CD4-positive, alpha-beta T cell treated with Interleukin-4 for 1 hour (primary cell): ENCODE measurements at regions not wholly inside any gene's neighbourhood (a gene's known extent, or its start where the extent isn't known, plus 50 kb on each side); places are given as distances from the start of the nearest gene placed in this dataset.
"Not testable (repeated sequence)": the region's sequence is repeated elsewhere in the genome, so short reads cannot be mapped to it uniquely, and the experiment has no call there.

Experiments used
- DNase-seq, 2 donors: peaks; one replicate each; pipeline ENCODE4 v3.0.0-alpha.2; 2020 to 2022

DNA sequence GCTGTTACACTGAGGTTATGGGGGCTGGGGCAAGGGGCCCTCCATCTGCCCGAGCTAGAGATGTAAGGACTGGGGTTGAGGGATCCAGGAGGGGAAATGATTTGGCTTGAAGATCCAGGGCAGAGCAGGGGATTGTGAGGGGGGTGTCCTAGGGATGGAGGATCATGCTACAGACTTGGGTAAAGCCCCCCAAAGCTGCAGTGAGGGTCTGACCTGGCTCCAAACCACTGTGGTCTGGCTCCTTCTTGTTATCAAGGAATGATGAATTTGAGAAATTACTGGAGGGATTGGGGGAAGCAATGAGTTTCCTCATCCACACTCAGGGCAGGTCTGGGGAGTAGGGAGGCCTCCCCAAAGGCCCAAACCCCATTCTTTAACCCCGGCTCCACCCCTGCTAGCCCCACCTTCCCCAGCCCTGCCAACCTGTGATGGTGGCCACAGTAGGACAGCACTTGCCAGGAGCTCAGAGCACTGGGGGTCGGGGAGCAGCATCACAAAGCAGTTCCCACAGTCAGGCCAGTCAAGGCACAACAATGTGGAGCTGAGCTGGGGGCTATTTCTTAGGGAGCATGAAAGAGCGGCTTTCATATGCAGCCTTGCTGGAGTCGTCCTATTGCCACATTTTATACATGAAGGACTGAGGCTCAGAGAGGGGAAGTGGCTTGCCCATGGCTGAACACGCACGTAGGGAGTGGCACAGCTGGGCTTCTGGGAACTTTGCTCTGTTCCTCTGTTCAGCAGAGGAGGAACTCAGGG is 165.5 kb downstream of the EFNB1 start:
- peak in 1 of 2 donors; percentile 30 for DNase-seq

DNA sequence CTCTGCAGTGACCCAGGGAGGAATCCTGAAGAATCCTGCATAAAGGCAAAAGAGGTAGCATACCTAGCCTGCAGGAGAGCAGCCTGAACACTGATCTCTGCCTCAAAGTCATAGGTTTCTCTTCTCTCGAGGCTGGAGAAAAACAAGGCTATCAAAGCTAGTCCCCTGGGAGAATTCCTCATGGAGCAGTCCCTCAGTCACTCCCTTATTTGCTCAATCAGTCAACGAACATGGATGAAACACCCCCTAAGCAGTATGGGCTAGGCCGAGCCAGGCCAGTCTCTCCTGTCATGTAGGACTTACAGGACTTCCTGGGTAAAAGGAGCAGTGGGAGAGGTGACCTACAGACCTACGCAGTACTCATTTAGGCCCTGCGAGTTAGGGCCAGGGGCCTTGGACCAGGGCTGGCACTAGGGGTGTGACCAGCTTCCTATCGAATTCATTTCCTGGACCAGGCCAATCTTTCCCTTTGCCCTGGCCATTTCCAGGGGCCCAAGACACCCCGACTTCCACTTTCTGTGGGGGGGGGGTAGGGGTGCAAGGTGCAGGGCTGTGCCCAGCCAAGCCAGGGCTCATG is 164.1 kb downstream of the EFNB1 start:
- no peak for DNase-seq

DNA sequence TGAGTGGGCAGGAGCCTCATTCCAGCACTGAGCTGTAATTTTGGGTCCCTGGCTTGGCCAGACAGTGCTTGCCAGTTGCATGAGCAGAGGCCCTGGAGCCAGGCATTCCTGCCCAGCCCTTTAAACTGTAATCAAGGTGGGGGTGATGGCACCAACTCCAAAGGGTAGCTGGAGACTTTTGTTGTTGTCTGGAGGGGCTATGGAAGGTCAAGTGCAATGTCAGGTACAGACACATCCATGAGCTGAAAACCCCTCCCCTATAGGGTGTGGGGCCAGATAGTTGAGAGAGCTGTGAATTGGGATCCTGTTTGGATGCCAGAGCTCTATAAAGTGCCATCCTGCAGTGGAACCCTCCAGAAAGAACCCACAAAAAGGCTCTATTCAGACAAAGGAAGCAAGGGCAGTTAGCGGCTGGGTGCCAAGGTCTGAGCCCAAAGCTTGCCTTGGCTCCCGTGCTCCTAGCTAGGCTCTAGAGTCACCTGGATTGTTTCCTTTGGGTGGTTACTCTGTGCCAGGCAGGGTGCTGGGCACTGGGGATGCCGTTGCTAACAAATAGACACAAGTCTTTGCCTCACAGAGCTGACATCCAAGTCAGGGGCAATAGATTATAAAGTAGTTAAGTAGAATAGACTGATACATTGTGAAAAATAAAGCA is 163.0 kb downstream of the EFNB1 start:
- no peak for DNase-seq

DNA sequence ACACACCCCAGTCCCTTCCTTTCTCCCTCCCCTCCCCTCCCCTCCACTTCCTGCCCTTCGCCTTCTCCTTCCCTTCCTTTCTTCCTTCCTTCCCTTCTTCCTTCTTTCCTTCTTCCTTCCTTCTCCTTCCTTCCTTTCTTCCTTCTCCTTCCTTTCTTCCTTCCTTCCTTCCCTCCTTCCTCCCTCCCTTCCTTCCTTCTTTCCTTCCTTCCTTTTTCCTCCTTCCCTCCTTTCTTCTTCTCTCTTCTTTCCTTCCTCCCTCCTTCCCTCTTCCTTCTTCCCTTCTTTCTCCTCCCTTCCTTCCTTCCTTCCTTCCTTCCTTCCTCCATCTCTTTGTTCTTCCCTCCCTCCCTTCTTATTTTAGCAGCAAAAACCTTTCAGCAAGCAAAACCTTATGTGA is 162.1 kb downstream of the EFNB1 start:
- no peak for DNase-seq

DNA sequence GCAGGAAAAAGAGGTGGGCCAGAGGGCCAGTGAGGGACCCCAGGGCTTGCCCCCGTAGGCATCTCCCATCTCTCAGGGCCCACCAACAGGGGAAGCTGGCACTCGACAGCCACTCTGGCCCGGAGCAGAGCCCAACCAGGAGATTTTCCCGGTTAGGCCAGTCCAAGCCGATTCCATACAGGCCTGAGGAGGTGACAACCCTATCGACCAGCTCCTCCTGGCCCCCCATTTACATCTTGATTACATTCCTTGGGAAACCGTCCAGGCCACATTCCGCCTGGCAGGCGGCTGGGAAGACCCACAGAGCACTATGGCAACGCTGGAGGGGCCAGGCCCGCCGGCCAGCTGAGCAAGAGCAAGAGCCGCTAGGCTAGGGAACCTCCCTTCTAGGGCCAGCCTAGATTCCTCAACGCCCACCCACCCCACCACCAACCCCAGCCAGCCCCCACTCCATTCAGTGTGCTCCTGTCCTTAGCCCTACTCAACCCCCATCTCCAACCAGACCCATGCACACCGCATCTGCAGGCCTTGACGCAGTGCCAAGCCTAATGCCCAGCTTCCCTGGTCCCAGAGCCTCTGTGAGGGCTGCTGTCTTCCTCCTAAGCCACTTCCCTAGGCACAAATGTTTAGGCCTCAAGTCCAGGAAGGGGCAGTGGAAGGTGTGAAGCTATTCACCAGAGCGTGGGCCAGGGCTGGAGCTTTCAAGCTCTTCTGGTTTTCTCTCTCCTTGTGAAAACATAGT is 161.2 kb downstream of the EFNB1 start:
- no peak for DNase-seq

DNA sequence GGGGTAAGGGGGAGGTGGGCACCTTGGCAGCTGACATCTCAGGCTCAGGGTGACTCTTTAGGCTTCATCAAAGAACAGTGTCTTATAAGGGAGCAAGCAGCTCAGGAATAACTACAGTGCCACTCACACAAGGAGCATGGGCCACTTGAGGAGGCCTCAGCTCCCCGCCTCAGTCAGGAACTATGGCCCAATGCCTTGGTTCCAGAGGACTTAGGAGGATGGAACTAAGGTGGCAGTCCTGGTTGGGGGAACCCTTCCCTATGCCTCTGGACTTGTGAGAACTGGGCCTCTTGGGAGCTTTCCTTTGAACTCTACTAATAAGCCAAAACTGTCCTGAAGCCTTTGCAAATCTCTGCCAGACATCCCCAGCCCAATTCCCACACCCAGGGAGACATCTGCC is 160.6 kb downstream of the EFNB1 start:
- no peak for DNase-seq

DNA sequence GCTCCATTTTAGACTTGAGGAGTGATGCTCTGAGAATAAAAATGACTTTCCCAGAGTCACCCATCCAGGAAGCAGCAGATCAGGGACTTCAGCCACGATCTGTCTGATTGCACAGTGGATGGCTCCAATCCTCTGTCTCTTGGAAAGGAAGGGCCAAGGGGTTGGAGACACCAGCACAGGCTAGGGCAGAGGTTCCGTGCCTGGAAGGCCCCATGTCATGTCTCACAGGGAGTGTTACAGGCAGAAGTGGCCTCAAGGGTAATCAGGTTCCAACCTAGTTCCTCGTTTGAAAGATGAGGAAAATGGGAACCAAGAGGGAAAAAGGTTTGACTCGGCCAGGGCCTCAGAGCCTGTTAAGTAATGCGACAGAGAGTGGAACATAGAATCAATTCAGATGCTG is 160.0 kb downstream of the EFNB1 start:
- DNase-seq = no peak

DNA sequence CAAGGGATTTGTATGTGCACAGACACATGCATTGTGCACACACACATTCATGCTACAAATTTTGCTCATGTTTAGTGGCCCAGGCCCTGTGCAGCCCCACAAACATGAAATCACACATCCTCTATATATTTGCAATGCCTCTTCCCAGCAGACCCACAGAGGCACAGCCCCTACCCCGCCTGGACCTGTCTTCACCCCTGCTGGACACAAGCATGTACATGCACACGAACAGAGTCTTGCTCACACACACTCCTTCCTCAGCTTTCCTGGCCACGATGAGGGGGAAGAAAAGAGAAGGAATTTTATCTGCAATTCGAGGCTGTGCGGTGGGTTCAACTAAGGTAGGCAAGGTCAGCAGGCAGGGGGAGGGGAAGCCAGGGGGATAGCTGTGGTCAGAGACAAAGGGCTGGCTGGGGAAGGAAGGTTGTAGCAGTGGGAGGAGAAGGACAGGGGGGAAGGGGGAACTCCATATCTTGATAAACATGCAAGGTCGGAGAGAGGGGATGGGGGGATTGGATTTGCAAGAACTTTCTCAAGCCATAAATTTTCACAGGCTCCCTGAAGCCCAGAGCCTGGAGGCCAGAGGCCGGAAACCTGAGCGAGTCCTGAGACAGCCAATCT is 156.4 kb downstream of the EFNB1 start:
- DNase-seq = no peak

DNA sequence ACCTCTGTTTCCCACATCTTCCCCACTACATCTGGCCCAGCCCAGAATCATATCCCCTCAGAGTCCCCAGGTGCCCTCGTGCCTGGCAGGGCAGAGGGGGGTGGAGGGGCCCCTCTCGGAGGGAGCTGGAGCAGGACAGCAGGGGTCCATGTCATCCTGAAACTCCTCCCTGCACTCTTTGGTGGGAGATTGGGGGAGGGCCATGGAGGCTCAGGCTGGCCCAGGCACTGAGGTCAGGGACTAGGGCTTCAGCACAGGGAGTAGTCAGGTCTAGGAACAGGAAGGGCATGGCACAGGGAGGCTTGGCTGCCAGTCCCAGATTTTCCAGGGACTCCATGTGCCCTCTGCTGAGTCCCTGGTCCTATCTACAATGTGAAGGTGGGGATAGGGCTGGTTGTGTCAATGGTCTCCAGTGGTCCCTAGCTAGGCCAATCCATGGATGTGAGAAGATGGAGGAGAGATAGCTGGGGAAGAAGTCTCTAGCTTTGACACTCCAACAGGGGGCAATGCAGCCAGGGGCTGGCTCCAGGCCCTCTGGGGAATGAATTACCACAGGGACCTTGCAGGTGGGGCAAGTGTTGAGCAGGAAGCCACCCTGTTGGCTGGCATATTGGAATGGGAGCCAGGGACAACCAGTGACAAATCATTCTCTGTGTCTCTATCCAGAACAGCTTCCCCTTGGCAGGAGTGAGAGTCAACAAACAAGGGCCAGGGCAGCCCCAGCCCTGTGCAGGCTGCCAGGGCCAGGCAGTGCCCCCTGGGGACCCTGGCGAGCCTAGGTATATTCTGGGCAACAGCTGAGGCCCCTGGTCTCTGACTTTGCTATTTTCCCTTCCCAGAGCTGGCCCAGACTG is 154.4 kb downstream of the EFNB1 start:
- DNase-seq = no peak

DNA sequence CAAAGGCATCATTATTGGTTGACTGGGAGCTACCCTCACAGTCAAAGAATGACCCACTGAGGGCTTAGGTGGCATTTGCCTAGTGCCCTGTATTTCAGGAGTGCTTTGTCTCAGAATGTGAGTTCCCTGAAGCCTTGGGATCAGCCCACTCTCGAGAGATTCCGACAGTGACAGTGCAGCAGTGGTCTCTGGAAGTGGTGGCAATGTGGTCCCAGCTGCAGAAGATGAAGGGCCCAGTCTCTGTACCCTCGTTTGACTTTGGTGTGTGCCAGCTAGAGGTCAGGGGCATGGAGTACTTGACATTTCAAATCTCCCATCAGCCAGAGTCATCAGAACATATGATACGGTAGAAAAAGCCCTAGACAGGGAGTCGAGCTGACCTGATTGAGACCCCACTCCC is 153.7 kb downstream of the EFNB1 start:
- DNase-seq = no peak

DNA sequence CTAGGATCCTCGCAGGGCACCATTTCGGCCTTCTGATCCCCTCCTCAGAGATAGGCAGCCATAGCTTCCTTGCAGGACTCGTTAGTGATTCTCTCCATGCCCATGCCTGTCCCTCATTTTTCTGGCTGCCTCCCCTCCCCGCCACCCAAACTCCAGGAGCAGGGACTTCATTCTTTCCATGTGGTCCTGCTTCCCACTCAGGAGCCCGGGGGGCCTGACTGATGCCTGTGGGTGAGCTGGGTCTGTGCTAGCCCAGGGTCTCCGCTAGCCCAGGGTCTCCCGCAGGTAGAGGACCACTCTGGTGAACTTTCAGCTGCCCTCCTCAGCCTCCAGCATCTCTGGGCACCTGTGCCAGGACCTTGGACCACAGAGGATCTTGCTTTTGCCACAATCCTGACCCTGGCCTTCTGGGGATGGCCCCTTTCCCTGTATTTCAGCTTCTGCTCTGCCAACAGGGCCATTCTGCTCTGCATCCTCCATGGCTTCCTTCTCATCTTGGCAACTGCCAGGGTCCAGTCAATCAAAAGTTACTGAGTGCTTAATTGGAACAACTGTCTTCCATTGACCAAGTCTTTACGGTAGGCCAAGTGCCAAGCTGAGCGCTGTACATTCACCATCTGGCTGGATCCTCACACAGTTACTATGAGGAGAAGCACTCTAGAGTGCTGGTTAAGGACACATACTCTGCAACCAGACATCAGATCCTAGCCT is 152.2 kb downstream of the EFNB1 start:
- DNase-seq = no peak

DNA sequence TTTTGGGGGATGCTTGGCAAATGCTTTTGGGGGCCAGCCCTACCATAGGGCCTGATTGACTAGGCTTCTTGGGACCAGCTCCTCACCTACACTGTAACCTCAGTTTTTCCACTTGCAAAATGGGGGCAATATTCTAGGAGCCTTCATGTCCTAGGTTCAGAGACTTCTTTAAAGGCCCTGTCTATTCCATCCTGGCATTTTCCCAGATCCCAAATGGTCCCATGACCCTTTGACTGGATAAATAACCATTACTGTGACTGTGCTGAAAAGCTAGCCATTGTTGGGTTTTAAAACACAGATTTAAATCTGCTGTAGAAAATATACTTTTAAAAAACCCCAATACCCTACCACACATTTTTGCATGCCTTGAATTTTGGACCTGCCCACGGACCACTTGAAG is 149.8 kb downstream of the EFNB1 start:
- no peak for DNase-seq

DNA sequence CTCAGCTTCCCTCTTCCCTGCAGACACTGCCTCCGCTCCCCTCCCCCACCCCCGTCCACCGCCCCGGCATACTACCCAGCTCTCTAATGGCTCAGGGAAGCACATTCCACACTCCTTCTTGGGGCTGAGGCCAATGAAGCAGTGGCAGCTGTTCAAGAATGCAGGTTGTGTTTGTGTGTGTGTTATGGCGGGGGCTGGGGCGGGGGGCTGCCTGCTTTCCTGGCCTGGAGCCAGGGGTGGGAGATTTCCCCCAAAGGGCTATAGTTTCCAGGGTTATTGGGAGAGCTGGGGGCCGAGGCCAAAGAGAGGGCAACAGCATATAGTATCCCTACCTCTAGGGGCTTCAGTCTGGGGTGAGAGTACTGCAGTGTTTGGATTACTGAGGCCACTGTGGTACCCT is 149.4 kb downstream of the EFNB1 start:
- no peak for DNase-seq

DNA sequence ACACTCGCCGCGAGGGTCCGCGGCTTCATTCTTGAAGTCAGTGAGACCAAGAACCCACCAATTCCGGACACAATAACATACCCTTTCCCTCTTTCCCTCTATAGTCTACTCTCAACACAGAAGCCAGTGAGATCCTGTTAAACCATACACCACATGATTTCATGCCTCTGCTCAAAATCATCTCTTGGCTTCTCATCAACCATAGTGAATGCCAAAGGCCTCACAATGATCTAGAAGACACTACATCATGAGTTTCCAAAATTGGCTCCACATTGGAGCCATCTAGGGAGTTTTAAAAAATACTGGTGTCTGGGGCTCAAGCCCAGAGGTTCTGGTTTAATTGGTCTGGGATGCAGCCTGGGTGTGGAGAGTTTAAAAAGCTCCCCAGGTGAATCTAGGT is 124.5 kb downstream of the EFNB1 start:
- no peak for DNase-seq

DNA sequence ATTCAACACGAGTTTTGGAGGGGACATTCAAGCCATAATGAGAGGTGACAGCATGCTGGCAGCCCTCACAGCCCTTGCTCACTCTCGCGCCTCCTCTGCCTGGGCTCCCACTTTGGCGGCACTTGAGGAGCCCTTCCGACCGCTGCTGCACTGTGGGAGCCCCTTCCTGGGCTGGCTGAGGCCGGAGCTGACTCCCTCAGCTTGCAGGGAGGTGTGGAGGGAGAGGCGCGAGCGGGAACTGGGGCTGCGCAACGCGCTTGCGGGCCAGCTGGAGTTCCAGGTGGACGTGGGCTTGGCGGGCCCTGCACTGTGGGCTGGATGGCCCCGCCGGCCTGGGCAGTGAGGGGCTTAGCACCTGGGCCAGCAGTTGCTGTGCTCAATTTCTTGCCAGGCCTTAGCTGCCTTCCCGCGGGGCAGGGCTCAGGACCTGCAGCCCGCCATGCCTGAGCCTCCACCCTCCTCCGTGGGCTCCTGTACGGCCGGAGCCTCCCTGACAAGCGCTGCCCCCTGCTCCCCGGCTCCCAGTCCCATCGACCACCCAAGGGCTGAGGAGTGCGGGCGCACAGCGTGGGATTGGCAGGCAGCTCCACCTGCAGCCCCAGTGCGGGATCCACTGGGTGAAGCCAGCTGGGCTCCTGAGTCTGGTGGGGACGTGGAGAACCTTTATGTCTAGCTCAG is 123.3 kb downstream of the EFNB1 start:
- not testable (repeated sequence) for DNase-seq

DNA sequence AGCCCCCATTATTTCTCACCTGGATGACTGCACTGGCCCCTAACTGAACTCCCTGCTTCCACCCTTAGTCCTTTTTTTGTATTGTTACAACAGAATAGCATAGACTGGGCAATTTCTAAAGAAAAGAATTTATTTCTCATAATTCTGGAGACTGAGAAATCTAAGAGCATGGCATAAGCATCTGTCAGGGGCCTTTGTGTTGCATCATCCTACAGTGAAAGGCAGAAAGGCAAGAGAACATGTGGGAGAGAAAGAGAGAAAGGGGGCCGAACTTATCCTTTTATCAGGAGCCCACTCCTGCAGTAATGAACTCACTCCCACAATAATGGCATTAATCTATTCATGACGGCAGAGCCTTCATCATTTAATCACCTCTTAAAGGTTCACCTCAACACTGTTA is 122.1 kb downstream of the EFNB1 start:
- DNase-seq = no peak

DNA sequence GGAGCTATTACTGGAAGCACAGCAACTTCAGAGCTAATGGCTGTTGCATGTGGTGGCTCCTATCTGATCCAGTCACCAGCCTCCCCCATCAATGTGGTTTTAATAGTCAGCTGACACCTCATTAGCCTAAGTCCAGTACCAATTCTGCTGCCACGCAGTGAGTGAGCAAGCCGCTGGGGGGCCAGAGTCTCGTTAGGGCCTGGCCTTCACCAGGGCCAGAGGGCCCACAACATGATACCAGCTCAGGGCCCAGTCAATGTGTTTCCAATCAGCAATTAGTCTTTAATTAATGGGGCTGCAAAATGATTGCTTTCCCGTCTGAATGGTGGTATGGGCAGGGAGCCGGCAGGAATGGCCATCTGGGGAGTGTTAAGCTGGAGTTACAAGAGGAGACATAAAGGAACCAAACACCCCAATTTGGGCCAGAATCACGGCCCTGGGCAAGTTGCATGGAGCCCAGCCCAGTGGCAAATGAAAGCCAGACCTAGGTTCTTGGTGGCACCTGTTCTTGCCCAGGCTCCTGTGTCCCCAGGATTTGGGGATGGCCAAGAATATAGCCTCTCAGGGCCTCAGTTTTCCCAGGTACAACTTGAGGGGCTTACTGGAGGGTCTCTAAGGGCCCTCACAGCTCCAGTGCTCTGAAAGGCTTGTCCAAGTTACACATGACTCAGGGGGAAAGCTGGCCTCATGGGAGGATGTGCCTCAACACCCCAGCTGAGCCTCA is 119.2 kb downstream of the EFNB1 start:
- no peak for DNase-seq

DNA sequence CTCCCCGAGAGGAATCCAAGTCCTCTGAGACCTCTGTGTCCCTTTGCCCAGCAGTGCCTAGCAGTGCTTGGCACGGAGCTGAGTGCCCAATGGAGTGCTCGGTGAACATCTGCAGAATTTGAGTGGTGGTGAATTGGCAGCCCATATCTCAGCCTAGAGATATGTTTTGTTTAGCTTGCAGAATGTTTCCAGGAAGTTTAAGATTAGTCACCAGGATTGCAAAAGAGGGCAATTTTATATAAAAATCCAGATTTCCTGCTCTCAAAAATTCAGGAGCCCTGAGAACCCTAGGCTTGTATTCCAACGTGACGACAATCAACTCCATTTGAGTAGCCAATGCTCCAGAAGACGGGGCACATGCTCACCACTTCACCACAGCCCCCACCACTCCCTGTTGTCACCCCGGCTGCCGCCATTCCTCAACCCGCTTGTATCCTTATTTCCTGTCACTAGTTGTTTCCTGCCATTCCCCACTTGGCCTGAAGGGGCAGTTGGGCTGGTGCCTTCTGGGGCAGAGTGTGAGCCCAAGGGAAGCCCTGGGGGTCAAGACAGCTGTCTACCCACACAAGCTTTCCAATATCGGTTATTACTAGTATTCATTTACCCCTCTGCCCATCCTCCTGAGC is 116.9 kb downstream of the EFNB1 start:
- no peak for DNase-seq

DNA sequence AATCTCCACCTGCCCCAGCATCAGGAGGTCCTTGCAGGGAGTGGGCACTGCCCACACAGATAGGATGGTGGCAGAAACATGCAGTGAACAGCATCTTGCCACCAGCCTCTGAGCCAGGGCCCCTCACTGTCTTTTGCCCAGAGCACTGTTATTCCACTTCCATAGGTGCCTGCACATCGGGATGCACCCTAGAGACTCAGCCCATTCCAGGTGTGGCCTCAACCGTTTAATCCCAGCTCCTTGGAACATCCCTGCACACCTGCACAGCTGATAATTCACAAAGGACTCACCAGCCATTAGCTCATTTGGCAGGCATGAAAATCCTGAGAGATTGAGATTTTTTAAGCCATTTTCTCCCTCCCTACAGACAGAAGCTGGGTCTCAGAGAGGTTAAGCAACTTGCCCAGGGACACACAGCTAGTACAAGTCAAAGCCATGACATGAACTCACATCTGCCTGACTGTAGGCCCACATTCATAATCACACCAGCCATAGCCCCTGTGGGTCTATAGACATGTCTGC is 116.3 kb downstream of the EFNB1 start:
- no peak for DNase-seq

DNA sequence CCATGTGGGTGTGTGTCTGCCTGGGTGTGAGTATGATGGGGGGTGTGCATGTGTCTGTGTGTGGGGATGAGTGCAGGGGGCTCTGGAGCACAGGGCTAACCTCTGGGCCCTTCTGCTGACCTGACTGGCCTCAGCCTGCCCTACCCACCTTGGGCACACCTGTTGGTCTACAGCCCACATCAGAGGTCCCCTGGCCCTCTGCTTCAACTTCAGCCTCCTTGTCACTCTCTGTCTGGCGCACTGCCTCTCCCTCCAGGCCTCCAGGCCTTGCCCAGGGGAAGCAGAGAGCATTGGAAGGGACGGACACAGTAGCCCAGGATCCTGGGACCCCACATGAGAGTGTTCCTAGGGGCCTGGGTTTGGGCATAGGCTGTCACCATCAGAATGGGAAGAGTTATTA is 115.4 kb downstream of the EFNB1 start:
- no peak for DNase-seq
